H1 (cell line): ENCODE measurements at regions not wholly inside any gene's neighbourhood (a gene's known extent, or its start where the extent isn't known, plus 50 kb on each side); places are given as distances from the start of the nearest gene placed in this dataset.

ENCODE experiments used
- CTCF ChIA-PET: fragments of 300-600 bp; sonication (Branson Sonifier 250); formaldehyde crosslinking; loops from one replicate; lab custom pipeline; 2021; ENCODE audit not compliant: partially characterized antibody; lab: Charles Lee
- POLR2A ChIA-PET: fragments of 300-600 bp; sonication (Branson Sonifier 250); formaldehyde crosslinking; loops from one replicate; lab custom pipeline; 2021; ENCODE audit warnings: inconsistent platforms; ENCODE audit not compliant: partially characterized antibody; lab: Charles Lee
- DNase-seq, 2 experiments: peaks; one replicate each; pipeline versions ENCODE4 v3.0.0 to v3.0.0-alpha.2; 2010 to 2022; ENCODE audit warnings: low spot score in 2 of 2, low read depth in 1 of 2, mixed read lengths in 1 of 2
- FAIRE-seq: peaks from 2 replicates; lab custom pipeline; 2011; peaks lifted over from hg19 to GRCh38; lab: Jason Lieb, UNC
- H2AFZ ChIP-seq: 2 replicates; pipeline ENCODE4 v1.8.1; 2012; ENCODE audit warnings: low read length, inconsistent platforms
- H2AK5ac ChIP-seq: 2 replicates; pipeline ENCODE4 v1.6.1; 2013; ENCODE audit warnings: low read depth, low read length
- H2BK120ac ChIP-seq: replicated peaks from 2 replicates; pipeline ENCODE3; 2013; ENCODE audit warnings: low read depth, low read length, inconsistent platforms
- H2BK12ac ChIP-seq: 2 replicates; pipeline ENCODE4 v1.6.1; 2013; ENCODE audit warnings: low read depth, low read length
- H2BK15ac ChIP-seq: 2 replicates; pipeline ENCODE4 v1.6.1; 2013; ENCODE audit warnings: low read length
- H2BK20ac ChIP-seq: 2 replicates; pipeline ENCODE4 v1.6.1; 2013; ENCODE audit warnings: low read length
- H2BK5ac ChIP-seq: 2 replicates; pipeline ENCODE4 v1.6.1; 2013; ENCODE audit warnings: low read depth, low read length
- H3K14ac ChIP-seq: 2 replicates; pipeline ENCODE4 v1.6.1; 2013; ENCODE audit warnings: inconsistent platforms; ENCODE audit not compliant: insufficient read length
- H3K18ac ChIP-seq: 2 replicates; pipeline ENCODE4 v1.6.1; 2013; ENCODE audit warnings: low read length; ENCODE audit errors: extremely low read depth
- H3K23ac ChIP-seq: 2 replicates; pipeline ENCODE4 v1.6.1; 2013; ENCODE audit warnings: inconsistent platforms; ENCODE audit not compliant: insufficient read length
- H3K23me2 ChIP-seq: 2 replicates; pipeline ENCODE4 v1.6.1; 2013; ENCODE audit warnings: low read depth, low read length
- H3K27ac ChIP-seq: 2 replicates; pipeline ENCODE4 v1.6.1; 2011; ENCODE audit warnings: low read depth, low read length, inconsistent platforms
- H3K27me3 ChIP-seq, 4 experiments: replicated peaks in 1 of 4; 1 replicate in 1 of 4; 2 replicates in 3 of 4; pipeline versions ENCODE4 v1.6.1 to v1.8.1; 2011 to 2013; ENCODE audit warnings: low read length in 3 of 4, mild to moderate bottlenecking in 3 of 4, inconsistent platforms in 2 of 4, mixed read lengths in 2 of 4, moderate library complexity in 1 of 4; ENCODE audit not compliant: control insufficient read depth in 3 of 4, insufficient read depth in 3 of 4; ENCODE audit errors: extremely low read depth in 1 of 4
- H3K36me3 ChIP-seq, 4 experiments: 2 replicates each; pipeline versions ENCODE4 v1.6.1 to v1.8.1; 2011 to 2013; ENCODE audit warnings: mild to moderate bottlenecking in 4 of 4, low read length in 3 of 4, moderate library complexity in 2 of 4, control low read depth in 1 of 4, inconsistent platforms in 1 of 4; ENCODE audit not compliant: insufficient read depth in 4 of 4, control insufficient read depth in 2 of 4
- H3K4ac ChIP-seq: replicated peaks from 2 replicates; pipeline ENCODE3; 2013; ENCODE audit warnings: low read length, low read depth, mixed read lengths, inconsistent platforms; ENCODE audit not compliant: insufficient read length
- H3K4me1 ChIP-seq, 4 experiments: replicated peaks in 1 of 4; 1 replicate in 1 of 4; 2 replicates in 3 of 4; pipeline versions ENCODE4 v1.6.1 to v1.8.1; 2011 to 2013; ENCODE audit warnings: low read length in 3 of 4, inconsistent platforms in 2 of 4, mixed read lengths in 1 of 4; ENCODE audit not compliant: insufficient read depth in 4 of 4, control insufficient read depth in 3 of 4
- H3K4me2 ChIP-seq, 2 experiments: 2 replicates each; pipeline versions ENCODE4 v1.6.1 to v1.8.1; 2011 to 2013; ENCODE audit warnings: low read depth in 2 of 2, low read length in 2 of 2, control low read depth in 1 of 2, inconsistent platforms in 1 of 2, mild to moderate bottlenecking in 1 of 2; ENCODE audit not compliant: insufficient read depth in 1 of 2
- H3K4me3 ChIP-seq, 4 experiments: fragments of 200-600, 300-600 bp in 1 of 4; sonication (generic), shearing (Covaris generic), sonication (Bioruptor Twin) in 1 of 4; 2 replicates each; pipeline versions ENCODE4 v1.5.1 to v1.8.1; 2011 to 2016; ENCODE audit warnings: low read length in 4 of 4, low read depth in 3 of 4, control low read depth in 2 of 4, inconsistent platforms in 2 of 4, mild to moderate bottlenecking in 2 of 4, mixed read lengths in 1 of 4, moderate library complexity in 1 of 4; ENCODE audit not compliant: insufficient read depth in 2 of 4; ENCODE audit errors: extremely low read depth in 1 of 4
- H3K56ac ChIP-seq: replicated peaks from 2 replicates; pipeline ENCODE3; 2013; ENCODE audit warnings: low read depth, mild to moderate bottlenecking, mixed read lengths, low read length, inconsistent platforms; ENCODE audit not compliant: insufficient read length
- H3K79me1 ChIP-seq: 2 replicates; pipeline ENCODE4 v1.6.1; 2013; ENCODE audit warnings: low read depth, low read length, control low read depth
- H3K79me2 ChIP-seq, 2 experiments: 2 replicates each; pipeline versions ENCODE4 v1.6.1 to v1.8.1; 2012 to 2013; ENCODE audit warnings: low read length in 2 of 2, mild to moderate bottlenecking in 2 of 2, inconsistent platforms in 1 of 2; ENCODE audit not compliant: insufficient read depth in 2 of 2, control insufficient read depth in 1 of 2
- H3K9ac ChIP-seq, 4 experiments: replicated peaks in 1 of 4; 1 replicate in 1 of 4; 2 replicates in 3 of 4; pipeline versions ENCODE4 v1.6.1 to v1.8.1; 2011 to 2013; ENCODE audit warnings: low read depth in 3 of 4, low read length in 3 of 4, control low read depth in 2 of 4, mild to moderate bottlenecking in 2 of 4, moderate library complexity in 2 of 4, inconsistent platforms in 1 of 4; ENCODE audit errors: extremely low read depth in 1 of 4
- H3K9me3 ChIP-seq, 2 experiments: 2 replicates each; pipeline versions ENCODE4 v1.6.1 to v1.8.1; 2012 to 2013; ENCODE audit warnings: mild to moderate bottlenecking in 2 of 2, moderate library complexity in 2 of 2, control low read depth in 1 of 2, inconsistent platforms in 1 of 2, low read depth in 1 of 2, low read length in 1 of 2, mixed read lengths in 1 of 2; ENCODE audit not compliant: insufficient read depth in 2 of 2
- H4K20me1 ChIP-seq, 2 experiments: replicated peaks in 1 of 2; 2 replicates each; pipeline versions ENCODE3 to v1.8.1; 2011 to 2013; ENCODE audit warnings: inconsistent platforms in 2 of 2, low read length in 2 of 2, mild to moderate bottlenecking in 1 of 2; ENCODE audit not compliant: insufficient read depth in 2 of 2, control insufficient read depth in 1 of 2
- H4K5ac ChIP-seq: 2 replicates; pipeline ENCODE4 v1.6.1; 2013; ENCODE audit warnings: low read length, low read depth, mixed read lengths, inconsistent platforms; ENCODE audit not compliant: insufficient read length
- H4K8ac ChIP-seq: 2 replicates; pipeline ENCODE4 v1.8.0; 2013; ENCODE audit warnings: mild to moderate bottlenecking, moderate library complexity, low read length, inconsistent platforms; ENCODE audit not compliant: insufficient read depth; ENCODE audit errors: extremely low read depth
- H4K91ac ChIP-seq: replicated peaks from 2 replicates; pipeline ENCODE3; 2013; ENCODE audit warnings: low read length, mixed read lengths, inconsistent platforms; ENCODE audit not compliant: insufficient read length
- ASH2L ChIP-seq: fragments of 200-600, 300-600 bp; sonication (generic); IDR thresholded peaks from one replicate; pipeline ENCODE4 v1.7.1; 2017; ENCODE audit warnings: low read length
- BCL11A ChIP-seq, 2 experiments: IDR thresholded peaks; one replicate each; pipeline ENCODE4 v1.6.1; 2011; ENCODE audit warnings: low read depth in 2 of 2, low read length in 2 of 2, mild to moderate bottlenecking in 2 of 2
- CBX5 ChIP-seq: fragments of 300-800, 300-1000 bp; sonication (generic); IDR thresholded peaks from 2 replicates; pipeline ENCODE4 v1.7.1; 2016; ENCODE audit warnings: antibody characterized with exemption, low read length, low read depth
- CBX8 ChIP-seq: fragments of 300-800, 300-1000 bp; sonication (generic); IDR thresholded peaks from 2 replicates; pipeline ENCODE4 v1.7.1; 2016; ENCODE audit warnings: low read depth, low read length, borderline replicate concordance
- CTBP2 ChIP-seq: IDR thresholded peaks from 2 replicates; pipeline ENCODE4 v1.7.0; 2011; ENCODE audit warnings: borderline replicate concordance, mild to moderate bottlenecking, moderate library complexity, mixed read lengths, low read length; ENCODE audit not compliant: insufficient read depth, insufficient read length
- KDM1A ChIP-seq: fragments of 200-600, 300-600 bp; sonication (generic); IDR thresholded peaks from 2 replicates; pipeline ENCODE4 v1.7.1; 2016; ENCODE audit warnings: mild to moderate bottlenecking, low read length, borderline replicate concordance
- PHF8 ChIP-seq: fragments of 200-600 bp; sonication (generic); conservative IDR thresholded peaks from 2 replicates; pipeline ENCODE4 v1.7.1; 2012; ENCODE audit warnings: low read depth, mild to moderate bottlenecking, inconsistent platforms, low read length, moderate library complexity
- POLR2A ChIP-seq, 2 experiments: IDR thresholded peaks; 1 replicate in 1 of 2; 2 replicates in 1 of 2; pipeline ENCODE4 v1.6.1; 2011; ENCODE audit warnings: low read depth in 2 of 2, low read length in 2 of 2, mild to moderate bottlenecking in 2 of 2; ENCODE audit errors: control extremely low read depth in 1 of 2
- POU5F1 ChIP-seq: IDR thresholded peaks from 2 replicates; pipeline ENCODE4 v1.6.1; 2011; ENCODE audit warnings: low read depth, mild to moderate bottlenecking, low read length, moderate library complexity
- SP1 ChIP-seq: IDR thresholded peaks from 2 replicates; pipeline ENCODE4 v1.6.1; 2011; ENCODE audit warnings: low read depth, low read length
- TAF7 ChIP-seq: optimal IDR thresholded peaks from 2 replicates; pipeline ENCODE3; 2011; ENCODE audit warnings: low read depth, mild to moderate bottlenecking, inconsistent platforms, low read length, moderate library complexity, borderline replicate concordance
- WGBS, 2 experiments: shearing (Covaris generic) in 1 of 2; methylation state at CpG; one replicate each; pipeline versions ENCODE4 v1.1.6 to v1.1.7; 2013 to 2015; ENCODE audit warnings: low lambda C conversion rate in 2 of 2, mixed read lengths in 2 of 2, inconsistent platforms in 1 of 2, low coverage in 1 of 2, missing lambda C conversion rate in 1 of 2; ENCODE audit not compliant: insufficient replicate concordance in 2 of 2, insufficient coverage in 1 of 2, insufficient read length in 1 of 2; ENCODE audit errors: extremely low coverage in 1 of 2, missing lambda C conversion rate in 1 of 2; 5-methylcytosine and 5-hydroxymethylcytosine counted together
- TF ChIP-seq, protein P1 (sequence below): IDR thresholded peaks from 2 replicates; pipeline ENCODE4 v1.6.1; 2012; ENCODE audit warnings: inconsistent platforms

DNA sequence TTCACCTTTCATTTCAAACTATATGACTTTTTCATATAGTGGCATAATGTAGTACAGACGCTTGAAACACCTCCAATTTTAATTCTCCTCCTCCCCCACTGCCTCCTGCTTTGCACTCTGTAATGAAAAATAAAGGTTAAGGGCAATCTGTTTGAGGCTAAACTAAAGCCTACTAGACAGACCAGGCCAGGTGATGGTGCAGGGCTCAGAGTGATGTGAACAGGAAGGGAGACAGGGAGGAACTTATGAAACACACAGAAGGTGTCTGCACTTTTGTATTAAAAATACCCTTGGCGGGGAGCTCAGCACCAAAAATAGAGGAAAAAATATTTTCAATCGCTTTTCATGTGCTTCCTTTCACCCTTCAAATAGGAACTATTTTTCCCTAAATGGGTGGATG is 415.4 kb downstream of the LMO4 start:
- no peak overlapping the region for H4K8ac ChIP-seq
- DNase-seq (no peak), FAIRE-seq (no peak)
- no peak overlapping the region for H2AK5ac ChIP-seq
- no peak overlapping the region for H3K27ac ChIP-seq
- no peaks in the 10 kb centered on the region for H3K79me2 ChIP-seq
- no peak overlapping the region for H3K4me2 ChIP-seq
- H3K4me1 ChIP-seq = no peaks in the 10 kb centered on the region; a peak in 2 of 7 replicates
- no peaks in the 10 kb centered on the region for H4K20me1 ChIP-seq
- H3K27me3 ChIP-seq = no peaks in the 10 kb centered on the region
- no peaks in the 10 kb centered on the region for H3K36me3 ChIP-seq
- 92% methylated on average over 3 of the region's 3 CpGs; no CpG with 5 or more reads in 1 of the 2 experiments for WGBS, 2 experiments
- H2BK120ac ChIP-seq = no peak overlapping the region
- no peak overlapping the region for H3K23ac ChIP-seq
- no peak overlapping the region for H2BK15ac ChIP-seq
- H4K5ac ChIP-seq = no peak overlapping the region
- H2AFZ ChIP-seq = no peak overlapping the region
- no peak overlapping the region for H2BK12ac ChIP-seq
- H3K9ac ChIP-seq = no peak overlapping the region
- H3K4ac ChIP-seq = no peak overlapping the region
- H3K18ac ChIP-seq = no peak overlapping the region
- H2BK20ac ChIP-seq = no peak overlapping the region
- POLR2A ChIA-PET = no interaction called here
- H3K4me3 ChIP-seq = no peak overlapping the region
- H3K79me1 ChIP-seq = no peaks in the 10 kb centered on the region
- no peak overlapping the region for H4K91ac ChIP-seq
- no peaks in the 10 kb centered on the region for H3K9me3 ChIP-seq
- no peaks in the 10 kb centered on the region for H3K23me2 ChIP-seq
- H3K56ac ChIP-seq = no peak overlapping the region
- H3K14ac ChIP-seq = no peak overlapping the region
- CTCF ChIA-PET = interaction anchor here (1.2 to 1.3 kb wide), 2 partner anchors 21 to 67 kb away, joined by 3 to 4 read pairs; no protein-coding TSS in a partner anchor
- no peak overlapping the region for H2BK5ac ChIP-seq
- TF ChIP-seq PHF8 = no peak
- no peak for TF ChIP-seq CBX8
- no peak for TF ChIP-seq CBX5
- TF ChIP-seq POLR2A (IDR thresholded peaks at IDR 0.05; ENCODE audit: control extremely low read depth in 1 of 2, low read depth in 2 of 2, low read length in 2 of 2) = no peak
- no peak for TF ChIP-seq TAF7
- TF ChIP-seq BCL11A (IDR thresholded peaks at IDR 0.05; ENCODE audit: low read depth in 2 of 2, low read length in 2 of 2) = no peak
- no peak for TF ChIP-seq CTBP2
- no peak for TF ChIP-seq ASH2L
- TF ChIP-seq KDM1A = no peak
- TF ChIP-seq SP1 = no peak
- TF ChIP-seq POU5F1 = no peak
- TF ChIP-seq, protein P1, sequence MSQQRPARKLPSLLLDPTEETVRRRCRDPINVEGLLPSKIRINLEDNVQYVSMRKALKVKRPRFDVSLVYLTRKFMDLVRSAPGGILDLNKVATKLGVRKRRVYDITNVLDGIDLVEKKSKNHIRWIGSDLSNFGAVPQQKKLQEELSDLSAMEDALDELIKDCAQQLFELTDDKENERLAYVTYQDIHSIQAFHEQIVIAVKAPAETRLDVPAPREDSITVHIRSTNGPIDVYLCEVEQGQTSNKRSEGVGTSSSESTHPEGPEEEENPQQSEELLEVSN = no peak
